B cell (primary cell): ENCODE measurements at regions not wholly inside any gene's neighbourhood (a gene's known extent, or its start where the extent isn't known, plus 50 kb on each side); places are given as distances from the start of the nearest gene placed in this dataset.

Source experiments
- EZH2 ChIP-seq: IDR thresholded peaks from 2 replicates; pipeline ENCODE4 v1.6.1; 2012; ENCODE audit warnings: borderline replicate concordance, low read depth, mild to moderate bottlenecking, moderate library complexity, low read length; ENCODE audit not compliant: insufficient read depth, poor library complexity, severe bottlenecking
- TF ChIP-seq, protein P1 (sequence below): fragments of 200-600 bp; IDR thresholded peaks from one replicate; pipeline ENCODE4 v1.8.0; 2022; ENCODE audit warnings: antibody characterized with exemption, mild to moderate bottlenecking

DNA sequence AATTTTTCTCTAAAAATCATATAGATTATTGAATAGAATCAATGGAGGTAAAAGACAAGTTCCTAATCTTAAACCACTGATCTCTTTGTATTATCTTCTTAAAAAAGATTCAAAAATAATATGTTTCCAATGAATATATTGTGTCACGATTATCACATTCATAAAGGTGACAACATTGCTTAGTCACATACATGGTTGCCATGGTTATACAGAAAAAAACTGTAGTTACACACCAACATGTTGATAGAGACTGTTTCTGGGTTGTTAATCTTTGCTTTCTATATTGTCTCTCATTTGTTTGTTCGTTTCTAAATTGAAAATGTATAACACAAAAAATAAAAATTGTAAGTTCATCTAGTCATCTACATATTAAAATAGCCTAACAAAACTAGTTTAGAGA is 376.0 kb upstream of the ALCAM start:
- TF ChIP-seq, protein P1, sequence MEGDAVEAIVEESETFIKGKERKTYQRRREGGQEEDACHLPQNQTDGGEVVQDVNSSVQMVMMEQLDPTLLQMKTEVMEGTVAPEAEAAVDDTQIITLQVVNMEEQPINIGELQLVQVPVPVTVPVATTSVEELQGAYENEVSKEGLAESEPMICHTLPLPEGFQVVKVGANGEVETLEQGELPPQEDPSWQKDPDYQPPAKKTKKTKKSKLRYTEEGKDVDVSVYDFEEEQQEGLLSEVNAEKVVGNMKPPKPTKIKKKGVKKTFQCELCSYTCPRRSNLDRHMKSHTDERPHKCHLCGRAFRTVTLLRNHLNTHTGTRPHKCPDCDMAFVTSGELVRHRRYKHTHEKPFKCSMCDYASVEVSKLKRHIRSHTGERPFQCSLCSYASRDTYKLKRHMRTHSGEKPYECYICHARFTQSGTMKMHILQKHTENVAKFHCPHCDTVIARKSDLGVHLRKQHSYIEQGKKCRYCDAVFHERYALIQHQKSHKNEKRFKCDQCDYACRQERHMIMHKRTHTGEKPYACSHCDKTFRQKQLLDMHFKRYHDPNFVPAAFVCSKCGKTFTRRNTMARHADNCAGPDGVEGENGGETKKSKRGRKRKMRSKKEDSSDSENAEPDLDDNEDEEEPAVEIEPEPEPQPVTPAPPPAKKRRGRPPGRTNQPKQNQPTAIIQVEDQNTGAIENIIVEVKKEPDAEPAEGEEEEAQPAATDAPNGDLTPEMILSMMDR: no peak
- no peak for TF ChIP-seq EZH2
